Ecto neural progenitor cell (in vitro differentiated cells): ENCODE measurements at regions not wholly inside any gene's neighbourhood (a gene's known extent, or its start where the extent isn't known, plus 50 kb on each side); places are given as distances from the start of the nearest gene placed in this dataset.

Source experiments
- DNase-seq: peaks from one replicate; pipeline ENCODE4 v3.0.0-alpha.2; 2018; ENCODE audit warnings: low spot score

DNA sequence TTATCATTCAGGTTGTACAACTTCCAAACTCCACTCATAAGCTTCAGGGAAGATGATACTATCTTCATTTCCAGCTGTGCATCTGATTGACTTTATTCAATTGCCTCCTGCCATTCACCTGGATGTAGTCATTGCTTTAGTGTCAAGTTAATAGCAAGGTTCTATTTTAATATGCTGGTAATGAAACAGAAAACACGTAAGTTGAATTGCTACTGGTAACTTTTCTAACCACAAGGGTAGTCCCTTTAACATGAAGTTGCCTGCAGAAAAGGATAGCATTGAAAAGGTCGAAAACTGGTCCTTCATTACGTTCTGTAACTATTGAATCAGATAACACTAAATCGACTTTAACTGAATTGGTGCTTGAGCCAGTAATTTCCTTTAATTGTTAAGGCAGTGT is 459.4 kb upstream of the CDH6 start:
- DNase-seq = no peak

DNA sequence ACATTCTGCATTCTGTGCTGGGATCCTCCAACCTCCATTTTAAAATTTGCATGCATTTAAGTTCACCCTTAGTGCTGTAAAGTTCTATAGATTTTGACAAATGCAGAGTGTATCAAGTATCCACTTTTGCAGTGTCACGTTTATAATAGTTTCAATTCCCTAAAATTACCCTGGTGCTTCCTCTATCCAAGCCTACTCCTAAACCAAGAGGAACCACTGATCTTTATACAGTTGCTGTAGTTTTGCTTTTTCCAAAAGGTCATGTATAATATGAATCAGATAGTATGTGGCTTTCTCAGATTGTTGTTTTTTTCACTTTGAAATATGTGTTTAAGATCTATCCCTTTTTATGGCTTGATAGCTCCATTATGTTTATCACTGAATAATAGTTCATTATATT is 468.4 kb upstream of the CDH6 start:
- DNase-seq = no peak

DNA sequence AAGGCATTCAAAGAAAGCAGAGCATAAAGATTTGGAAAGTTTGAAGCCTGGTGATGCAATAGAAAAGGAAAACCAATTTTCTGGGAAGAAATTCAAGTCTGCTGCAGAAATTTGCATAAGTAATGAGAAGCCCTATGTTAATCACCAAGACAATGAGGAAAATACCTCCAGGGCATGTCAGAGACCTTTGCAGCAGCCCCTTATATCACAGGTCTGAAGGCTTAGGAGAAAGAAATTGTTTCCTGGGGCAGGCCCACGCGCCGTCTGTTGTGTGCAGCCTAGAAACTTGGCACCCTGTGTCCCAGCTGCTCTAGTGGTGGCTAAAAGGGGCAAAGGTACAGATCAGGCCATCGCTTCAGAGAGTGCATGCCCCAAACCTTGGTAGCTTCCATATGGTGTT is 495.3 kb upstream of the CDH6 start:
- DNase-seq = no peak

DNA sequence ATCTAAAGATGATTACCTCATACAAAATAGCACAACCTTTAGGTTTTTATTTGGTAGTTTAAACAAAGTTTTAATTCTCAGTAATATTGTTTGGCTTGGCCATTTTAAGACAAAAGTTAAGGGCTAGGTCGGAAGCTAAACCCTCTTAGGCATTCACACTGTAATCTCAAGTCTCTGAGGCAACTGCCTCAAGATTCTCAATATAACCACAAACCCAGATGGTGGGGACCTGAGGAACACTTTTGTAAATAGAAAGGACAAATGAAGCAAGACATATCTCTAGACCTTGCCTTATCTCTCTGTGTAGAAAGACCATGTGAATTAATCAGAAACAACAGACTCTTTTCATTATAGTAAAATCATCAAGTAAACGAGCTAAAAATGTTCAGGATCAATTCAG is 500.2 kb upstream of the CDH6 start:
- DNase-seq = no peak

DNA sequence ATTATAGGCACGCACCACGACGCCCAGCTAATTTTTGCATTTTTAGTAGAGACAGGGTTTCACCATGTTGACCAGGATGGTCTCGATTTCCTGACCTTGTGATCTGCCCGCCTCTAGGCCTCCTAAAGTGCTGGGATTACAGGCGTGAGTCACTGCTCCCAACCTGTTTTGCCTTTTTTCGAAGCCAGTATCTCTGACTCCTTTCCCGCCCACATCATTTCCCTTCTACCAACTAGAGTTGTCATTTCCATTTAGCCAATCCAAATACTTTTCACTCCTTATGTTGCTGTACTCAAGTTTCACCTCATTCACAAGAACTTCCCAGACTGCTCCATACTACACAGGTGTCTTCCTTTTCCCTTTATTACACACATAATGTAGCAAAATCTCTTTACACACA is 502.6 kb upstream of the CDH6 start:
- no peak for DNase-seq

DNA sequence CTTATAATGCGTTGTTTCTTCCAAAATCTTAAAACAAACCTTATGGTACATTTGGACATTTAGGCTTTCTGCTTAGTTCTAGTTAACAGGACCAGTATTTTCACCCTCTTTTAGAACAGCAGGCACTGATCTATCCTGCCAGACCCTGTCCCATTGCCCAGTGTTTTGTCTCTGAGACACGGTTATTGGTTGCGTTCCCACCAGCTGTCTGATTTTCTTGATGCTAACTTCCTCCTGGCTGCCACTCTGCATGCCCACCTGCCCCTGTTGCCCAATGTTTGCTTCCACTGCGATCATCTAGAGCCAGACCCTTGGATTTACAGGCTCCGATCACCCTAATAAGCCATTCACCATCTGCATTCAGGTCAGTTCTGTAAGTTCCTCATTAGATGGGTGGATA is 506.0 kb upstream of the CDH6 start:
- DNase-seq = no peak

DNA sequence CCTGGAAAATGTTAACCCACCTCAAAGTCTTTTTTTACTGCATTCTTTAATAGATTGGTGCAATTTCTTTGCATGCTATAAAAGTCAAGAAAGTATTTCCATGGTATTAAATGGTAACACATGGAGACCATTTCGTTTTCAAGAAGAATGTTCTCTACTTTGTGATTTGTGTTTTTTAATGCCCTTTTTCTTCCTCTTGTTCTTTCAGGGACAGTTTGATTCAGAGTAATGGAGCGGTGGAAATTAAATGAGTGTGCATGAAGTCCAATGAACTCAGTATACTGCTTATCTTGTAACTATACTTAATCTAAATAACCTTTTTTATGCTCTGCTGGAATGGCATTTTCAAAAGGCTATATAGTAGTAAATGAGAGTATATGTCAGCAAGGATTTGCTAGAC is 507.0 kb upstream of the CDH6 start:
- no peak for DNase-seq

DNA sequence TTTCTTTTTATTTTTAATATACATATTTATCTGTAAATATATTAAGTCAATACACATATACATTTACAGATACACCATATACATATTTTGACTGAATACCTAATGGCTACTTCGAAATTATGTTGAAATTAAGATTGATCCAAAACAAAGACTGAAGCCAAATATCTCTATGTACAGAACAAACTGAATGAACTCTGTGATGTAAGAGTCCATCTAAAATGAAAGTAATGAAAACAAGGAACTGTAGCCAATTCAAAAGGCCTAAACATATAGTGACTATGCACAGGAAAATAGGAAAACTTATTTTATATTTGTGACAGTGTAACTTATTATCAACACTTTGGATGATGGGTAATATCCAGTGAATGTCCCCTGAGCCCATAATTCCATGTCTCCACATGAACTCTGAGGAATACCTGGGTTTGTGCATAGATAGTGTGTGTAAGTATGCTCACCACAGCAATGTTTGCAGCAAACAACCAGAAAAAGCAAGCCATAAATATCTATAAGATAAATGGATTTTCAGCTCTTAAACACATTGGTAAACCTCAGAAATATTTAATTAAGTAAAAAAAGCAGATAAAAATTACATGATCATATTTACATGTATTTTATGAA is 517.2 kb upstream of the CDH6 start:
- no peak for DNase-seq

DNA sequence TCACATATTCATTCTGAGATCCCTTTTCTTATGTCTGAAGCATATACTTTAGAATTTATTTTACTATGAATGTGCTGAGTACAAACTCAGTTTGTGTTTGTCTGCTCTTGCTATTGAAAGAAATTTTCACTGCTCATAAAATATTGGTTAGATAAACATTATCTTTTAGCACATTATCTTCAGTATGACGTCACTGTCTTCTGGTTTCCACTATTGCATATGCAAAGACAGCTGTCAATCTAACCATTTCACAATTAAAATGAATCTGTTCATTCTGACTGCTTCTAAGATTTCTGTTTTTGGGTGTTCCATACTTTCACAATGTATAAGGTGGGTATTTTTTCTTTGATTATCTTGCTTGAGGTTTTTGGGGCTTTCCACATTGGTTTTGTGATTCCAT is 526.2 kb upstream of the CDH6 start:
- DNase-seq = no peak

DNA sequence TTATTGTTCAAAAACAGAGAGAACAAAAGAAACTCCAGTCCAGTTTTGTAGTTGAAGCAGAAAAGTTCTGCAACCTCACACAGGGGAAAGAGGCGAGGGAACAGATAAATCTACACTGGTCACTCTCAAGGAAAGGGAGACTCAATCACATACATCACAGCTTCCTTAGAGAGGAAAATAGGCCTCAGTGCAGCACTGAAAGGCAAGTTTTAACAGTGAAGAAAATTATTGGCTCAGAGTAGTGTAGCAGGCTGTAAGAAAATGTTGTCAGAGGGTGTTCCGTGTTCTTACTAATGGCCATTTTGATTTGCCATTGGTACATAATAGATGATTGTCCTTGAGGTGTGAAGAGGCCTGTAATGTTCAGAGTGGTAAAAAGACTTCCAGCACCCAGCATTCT is 530.0 kb upstream of the CDH6 start:
- no peak for DNase-seq

DNA sequence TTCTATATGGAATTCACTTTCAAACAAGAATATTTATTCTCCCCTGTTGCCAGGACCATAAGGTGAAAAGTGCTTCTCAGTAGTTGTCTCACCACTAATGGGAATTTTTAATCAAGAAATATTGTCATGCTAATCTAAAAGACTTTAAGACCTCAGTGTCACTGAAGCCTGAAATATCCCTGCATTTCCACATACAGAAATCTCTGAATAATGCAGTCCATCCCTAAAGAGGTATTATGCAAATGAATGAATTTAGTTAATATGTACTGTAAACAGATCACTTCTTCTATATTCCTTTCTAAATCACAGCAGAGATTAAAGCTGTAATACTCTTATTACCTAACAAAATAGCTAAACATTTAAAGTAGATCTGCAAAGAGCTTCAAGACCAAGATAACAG is 531.1 kb upstream of the CDH6 start:
- DNase-seq = no peak

DNA sequence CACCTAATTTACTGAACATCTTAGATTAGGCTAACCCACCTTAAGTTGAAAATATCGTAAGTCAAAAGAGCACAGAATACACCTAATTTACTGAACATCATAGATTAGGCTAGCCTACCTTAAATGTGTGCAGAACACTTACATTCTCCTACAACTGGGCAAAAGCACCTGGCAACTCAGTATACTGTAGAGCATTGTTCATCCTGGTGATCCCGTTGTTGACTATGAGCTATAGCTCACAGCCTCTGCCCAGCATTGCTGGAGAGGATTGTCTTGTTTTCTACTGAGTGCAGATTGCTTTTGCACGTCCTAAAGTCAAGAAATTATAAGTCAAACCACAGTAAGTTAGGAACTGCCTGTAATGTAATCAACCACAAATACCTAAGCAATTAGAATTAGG is 531.8 kb upstream of the CDH6 start:
- DNase-seq = no peak

DNA sequence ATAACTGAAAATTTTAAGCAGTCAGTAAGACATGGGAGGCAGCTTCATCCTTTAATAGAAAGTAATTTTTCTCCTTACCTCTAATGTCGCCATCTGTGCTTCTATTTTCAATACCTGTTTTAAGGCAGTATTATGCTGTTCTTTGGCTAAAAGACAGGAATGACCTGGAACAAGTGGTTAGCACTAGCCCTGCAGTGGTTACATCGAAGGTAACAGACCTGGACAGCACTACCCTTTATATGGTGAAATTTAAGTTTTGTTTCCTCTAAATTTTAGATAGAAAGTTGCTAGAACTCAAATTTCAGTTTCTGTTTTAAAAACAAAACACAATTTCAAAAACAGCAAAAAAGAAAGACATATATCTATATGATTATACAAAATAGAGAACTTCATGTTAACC is 534.1 kb upstream of the CDH6 start:
- DNase-seq = no peak

DNA sequence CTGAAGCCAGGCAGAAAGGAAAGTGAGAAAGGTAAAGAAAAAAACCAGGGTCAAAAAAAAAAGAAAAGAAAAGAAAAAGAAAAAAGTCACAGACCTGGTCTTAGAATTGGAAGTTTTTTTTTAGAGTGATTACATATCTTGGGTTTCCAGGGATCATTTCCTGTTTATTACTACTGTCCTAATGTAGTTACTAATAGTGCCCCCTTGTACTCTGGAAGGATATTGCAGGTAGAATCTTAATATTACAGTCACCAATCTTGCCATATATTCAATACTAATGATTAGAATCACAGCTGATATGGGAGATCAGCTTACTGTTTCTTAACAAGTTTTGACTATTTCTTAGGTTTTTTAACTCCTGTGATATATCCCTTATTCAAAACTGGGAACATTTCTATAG is 543.2 kb upstream of the CDH6 start:
- no peak for DNase-seq

DNA sequence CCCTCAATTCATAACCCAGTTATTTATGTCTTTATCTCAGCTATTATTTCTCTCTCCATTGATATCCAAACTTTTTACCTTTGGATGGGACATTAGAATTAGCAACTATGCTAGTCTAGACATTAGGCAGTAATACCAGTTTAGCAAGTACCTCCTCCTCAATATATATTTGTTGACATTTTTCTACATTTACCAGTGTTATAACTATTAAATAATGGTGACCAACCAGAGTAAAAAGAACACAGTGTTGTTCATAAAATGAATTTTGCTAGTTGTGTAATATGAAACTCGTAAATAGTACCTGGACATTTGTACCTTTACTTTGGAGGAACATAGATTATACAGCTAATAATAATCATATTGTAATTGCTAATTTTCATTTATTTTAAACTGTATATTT is 554.6 kb upstream of the CDH6 start:
- no peak for DNase-seq

DNA sequence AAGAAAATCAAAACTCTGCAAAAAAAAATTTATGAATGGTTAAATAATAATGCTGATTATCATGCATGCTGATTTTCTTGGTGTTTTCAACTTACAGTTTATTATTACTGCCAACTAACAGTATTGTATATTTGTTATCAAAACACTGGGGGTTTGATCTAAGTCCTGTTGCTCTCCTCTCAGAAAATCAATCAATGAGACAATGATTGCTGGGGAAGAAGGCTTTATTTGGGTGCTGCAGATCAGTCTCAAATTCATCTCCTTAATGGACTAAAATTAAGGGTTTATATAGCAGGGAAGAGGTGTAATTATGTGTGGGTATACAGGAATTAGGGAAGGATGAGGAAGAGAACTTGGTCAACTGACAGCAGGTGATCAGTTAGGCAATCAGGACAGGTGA is 565.5 kb upstream of the CDH6 start:
- no peak for DNase-seq

DNA sequence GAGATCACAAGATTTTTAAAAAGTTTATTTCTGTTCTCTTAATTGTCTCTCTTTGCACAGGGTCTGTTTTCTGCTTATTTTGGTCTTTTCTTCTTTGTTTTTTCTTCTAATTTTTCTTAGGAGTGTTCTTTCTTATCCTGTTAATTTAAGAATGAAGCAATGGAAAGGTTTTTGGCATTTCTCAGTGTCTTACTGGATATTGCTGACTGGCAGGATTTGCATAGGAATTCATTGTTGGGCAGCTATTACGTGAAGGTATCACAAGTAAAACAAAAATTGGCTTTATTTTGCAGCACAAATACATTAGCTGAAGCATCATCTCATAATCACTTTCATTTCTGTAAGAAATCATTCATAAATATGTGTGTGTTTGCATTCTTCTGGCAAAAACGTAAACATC is 566.9 kb upstream of the CDH6 start:
- DNase-seq = no peak

DNA sequence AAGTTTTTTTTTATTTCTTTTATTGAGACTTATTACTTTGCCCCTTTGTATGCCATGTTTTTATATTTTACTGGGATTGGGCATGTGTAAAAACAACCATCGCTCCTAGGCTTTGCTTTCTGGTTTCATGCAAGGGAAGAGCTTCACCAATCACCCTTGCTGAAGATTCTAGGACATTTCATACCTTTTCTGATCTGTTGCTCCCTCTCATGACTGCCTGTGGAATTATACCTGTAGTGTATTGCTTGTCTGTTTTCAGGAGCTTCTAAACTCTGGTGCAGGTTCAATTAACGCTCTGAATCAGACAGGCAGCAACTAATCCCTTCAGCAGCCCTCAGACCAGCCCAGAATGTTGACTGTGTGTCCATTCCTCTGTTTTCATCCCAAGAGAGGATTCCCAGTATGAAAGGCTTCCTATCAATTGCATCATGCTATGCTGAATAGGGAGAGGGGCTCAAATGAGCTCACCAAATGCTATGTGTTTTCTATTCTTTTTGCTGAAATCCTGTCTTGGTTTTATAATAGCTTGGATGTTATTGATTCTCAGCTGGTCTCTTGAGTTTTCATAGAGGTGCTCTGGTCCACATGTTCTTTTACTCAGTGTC is 572.9 kb upstream of the CDH6 start:
- no peak for DNase-seq

DNA sequence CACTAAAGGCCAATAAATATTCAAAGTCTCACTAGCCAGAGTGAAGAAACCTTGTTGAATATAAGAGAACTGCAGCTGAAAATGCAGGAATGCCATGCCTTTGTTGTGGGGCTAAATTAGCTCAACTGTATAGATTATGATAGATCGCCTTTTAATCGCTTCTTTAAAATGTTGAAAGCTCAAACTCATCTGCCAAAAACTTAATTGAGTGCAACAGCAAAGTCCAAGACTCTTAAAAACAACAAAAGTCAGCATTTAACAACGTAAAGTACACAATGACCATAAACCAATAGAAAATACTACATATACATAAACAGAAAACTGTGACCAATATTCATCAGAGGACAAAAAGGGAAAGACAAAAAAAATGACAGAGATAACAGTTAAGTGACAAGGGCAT is 585.0 kb upstream of the CDH6 start:
- no peak for DNase-seq

DNA sequence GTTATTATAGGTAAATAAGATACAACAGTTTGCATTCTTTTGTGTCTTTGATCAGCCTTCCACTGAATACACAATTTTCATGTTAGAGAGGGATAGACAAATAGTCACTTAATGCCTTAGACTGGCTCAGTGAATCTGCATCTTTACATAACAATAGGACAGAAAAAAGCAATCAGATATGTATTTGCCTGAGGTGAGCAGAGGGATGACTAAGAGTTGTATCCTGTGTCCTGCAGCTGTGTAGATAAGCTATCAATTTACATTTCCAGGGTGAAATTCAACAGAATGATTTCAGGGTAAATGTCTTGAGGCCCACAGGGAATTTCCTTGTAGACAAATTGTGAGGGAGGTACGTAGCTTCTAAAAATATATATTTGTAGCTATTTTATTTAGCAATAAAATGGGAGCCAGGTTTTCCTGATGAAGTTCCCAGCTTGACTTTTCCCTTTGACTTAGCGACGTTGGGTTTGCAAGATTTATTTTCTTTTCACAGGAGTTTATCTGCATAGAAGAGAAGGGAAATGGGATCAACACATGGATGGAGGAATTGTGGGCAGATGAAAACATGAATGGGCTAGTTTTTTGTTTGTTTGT is 586.1 kb upstream of the CDH6 start:
- no peak for DNase-seq

DNA sequence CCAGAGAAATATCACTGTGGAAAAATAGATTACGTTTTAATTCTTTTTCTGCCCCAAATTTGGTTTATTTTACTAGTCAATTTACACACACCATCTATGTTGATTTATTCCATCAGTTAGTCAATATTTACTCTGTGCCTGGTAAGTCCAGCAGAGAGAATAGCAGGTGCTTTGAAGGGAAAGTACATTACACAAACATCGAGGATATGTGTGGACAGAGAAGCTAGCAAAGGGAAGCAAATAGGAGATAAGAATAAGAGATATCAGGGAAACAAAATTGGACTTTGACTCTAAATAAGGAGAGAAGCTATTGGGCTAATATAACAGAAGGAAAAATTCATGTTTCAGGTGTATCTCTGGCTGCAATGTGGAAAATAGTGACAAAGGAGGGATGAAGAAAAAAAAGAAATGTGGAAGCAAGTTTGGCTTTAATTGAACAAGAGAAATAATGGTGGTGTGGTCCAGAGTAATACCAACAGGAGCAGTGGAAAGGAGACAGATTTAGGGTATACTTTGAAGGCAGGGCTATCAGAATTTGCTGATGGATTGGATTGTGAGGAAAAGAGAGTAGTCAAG is 587.7 kb upstream of the CDH6 start:
- DNase-seq = no peak

DNA sequence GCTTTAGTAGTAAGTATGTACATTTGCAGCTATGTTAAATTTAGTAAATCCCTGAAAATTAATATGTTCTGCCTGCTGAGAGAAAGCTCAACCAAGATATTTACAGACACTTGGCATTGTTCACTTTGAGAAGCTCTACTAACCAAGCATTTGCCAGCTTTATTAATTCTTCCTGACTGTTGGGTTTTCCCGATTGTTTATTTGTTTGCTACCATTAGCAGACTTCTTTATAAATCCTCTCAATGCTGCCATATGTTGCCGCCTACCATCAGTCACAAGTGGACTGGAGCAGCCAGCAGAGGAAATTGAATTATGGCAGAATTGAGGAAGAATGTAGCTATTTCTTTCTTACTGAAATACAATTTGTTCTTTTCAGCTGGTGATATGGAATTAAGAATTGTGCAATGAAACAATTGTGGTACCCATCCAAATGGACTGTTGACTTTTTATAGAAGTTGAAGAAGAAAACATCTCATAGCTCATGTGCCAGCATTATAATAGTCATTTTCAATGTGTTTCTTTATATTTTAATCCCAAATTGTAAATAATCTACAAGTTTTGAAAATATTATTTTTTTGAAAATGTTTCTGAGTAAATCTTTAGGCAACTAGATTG is 588.7 kb upstream of the CDH6 start:
- DNase-seq = no peak

DNA sequence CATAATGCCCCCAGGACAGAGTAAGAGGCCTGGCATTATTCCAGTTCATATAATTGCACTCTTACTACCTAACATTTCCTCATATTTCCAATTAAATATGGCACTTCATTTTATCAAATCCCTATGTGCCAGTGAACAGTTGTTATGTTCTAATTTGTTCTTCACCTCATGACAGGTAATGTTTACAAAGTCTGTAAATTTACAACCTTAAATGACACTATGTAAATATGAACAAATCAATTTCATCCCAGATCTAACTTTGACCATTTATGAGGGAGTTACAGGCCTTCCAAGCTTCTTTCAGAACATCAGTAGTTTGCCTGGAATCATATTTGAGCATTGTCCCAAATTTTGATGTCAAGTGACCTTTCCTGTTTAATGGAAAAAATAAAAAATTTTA is 592.6 kb upstream of the CDH6 start:
- no peak for DNase-seq
